WTC11 (cell line): ENCODE measurements at regions not wholly inside any gene's neighbourhood (a gene's known extent, or its start where the extent isn't known, plus 50 kb on each side); places are given as distances from the start of the nearest gene placed in this dataset.

ENCODE experiments used
- ATAC-seq: fragments of 200-7000 bp; cut with Tn5 transposase; 2 replicates; pipeline ENCODE4 v1.10.0; 2021; ENCODE audit warnings: mild to moderate bottlenecking, moderate library complexity
- CTCF ChIA-PET: fragments of 300-600 bp; sonication (Branson Sonifier 250); formaldehyde crosslinking; loops from one replicate; lab custom pipeline; 2021; ENCODE audit warnings: antibody characterized with exemption; lab: Charles Lee
- POLR2A ChIA-PET: fragments of 350-600 bp; sonication (Branson Sonifier 250); formaldehyde crosslinking; loops from one replicate; lab custom pipeline; 2021; ENCODE audit warnings: antibody characterized with exemption; lab: Charles Lee
- DNase-seq: peaks from one replicate; pipeline ENCODE4 v3.0.0; 2021; ENCODE audit warnings: low spot score
- H3K27ac Mint-ChIP-seq: 2 replicates; pipeline ENCODE4 v1.8.0; 2021; ENCODE audit warnings: mixed read lengths
- H3K27me3 Mint-ChIP-seq: 2 replicates; pipeline ENCODE4 v1.8.0; 2021; ENCODE audit warnings: low read depth, mild to moderate bottlenecking, moderate library complexity, mixed read lengths
- H3K36me3 Mint-ChIP-seq: 2 replicates; pipeline ENCODE4 v1.8.0; 2021; ENCODE audit warnings: mixed read lengths
- H3K4me1 Mint-ChIP-seq: 2 replicates; pipeline ENCODE4 v1.8.0; 2022; ENCODE audit warnings: mixed read lengths
- H3K4me3 Mint-ChIP-seq: 2 replicates; pipeline ENCODE4 v1.8.0; 2021; ENCODE audit warnings: mild to moderate bottlenecking, moderate library complexity, mixed read lengths
- H3K9me3 Mint-ChIP-seq: 2 replicates; pipeline ENCODE4 v1.8.0; 2021; ENCODE audit warnings: mixed read lengths
- AR ChIP-seq: fragments of 250-450 bp; sonication (Bioruptor Pico); IDR thresholded peaks from 2 replicates; pipeline ENCODE4 v1.9.0; 2021; ENCODE audit warnings: mild to moderate bottlenecking
- CTCF ChIP-seq: fragments of 200-600 bp; IDR thresholded peaks from 2 replicates; pipeline ENCODE4 v1.8.0; 2022; ENCODE audit warnings: antibody characterized with exemption
- E2F1 ChIP-seq: sonication (generic); formaldehyde crosslinking; IDR thresholded peaks from 2 replicates; pipeline ENCODE4 v1.8.0; 2022; ENCODE audit warnings: mild to moderate bottlenecking, missing genetic modification reagents
- EMX1 ChIP-seq: fragments of 250-450 bp; sonication (Bioruptor Pico); IDR thresholded peaks from 2 replicates; pipeline ENCODE4 v1.8.0; 2021; ENCODE audit warnings: mild to moderate bottlenecking
- HMGXB4 ChIP-seq: sonication (generic); formaldehyde crosslinking; IDR thresholded peaks from 2 replicates; pipeline ENCODE4 v1.8.1; 2023; ENCODE audit warnings: mild to moderate bottlenecking, moderate library complexity, missing genetic modification reagents
- IRF1 ChIP-seq: sonication (generic); formaldehyde crosslinking; IDR thresholded peaks from 2 replicates; pipeline ENCODE4 v1.8.0; 2023; ENCODE audit warnings: missing genetic modification reagents
- PRRX2 ChIP-seq: fragments of 250-450 bp; sonication (Bioruptor Pico); IDR thresholded peaks from 2 replicates; pipeline ENCODE4 v1.8.0; 2021; ENCODE audit warnings: mild to moderate bottlenecking
- RELA ChIP-seq: sonication (generic); formaldehyde crosslinking; IDR thresholded peaks from 2 replicates; pipeline ENCODE4 v1.8.1; 2022; ENCODE audit warnings: missing genetic modification reagents, mild to moderate bottlenecking, borderline replicate concordance
- TCF7 ChIP-seq: sonication (generic); formaldehyde crosslinking; IDR thresholded peaks from 2 replicates; pipeline ENCODE4 v1.8.0; 2022; ENCODE audit warnings: mild to moderate bottlenecking, low read depth, missing genetic modification reagents, moderate library complexity
- TP53 ChIP-seq: sonication (generic); formaldehyde crosslinking; IDR thresholded peaks from 2 replicates; pipeline ENCODE4 v1.8.1; 2023; ENCODE audit warnings: mild to moderate bottlenecking, missing genetic modification reagents
- ZMAT4 ChIP-seq: fragments of 250-450 bp; sonication (Bioruptor Pico); IDR thresholded peaks from 2 replicates; pipeline ENCODE4 v1.9.0; 2021; ENCODE audit warnings: mild to moderate bottlenecking
- ZNF219 ChIP-seq: sonication (generic); formaldehyde crosslinking; IDR thresholded peaks from 2 replicates; pipeline ENCODE4 v1.8.0; 2023; ENCODE audit warnings: missing genetic modification reagents, mild to moderate bottlenecking, borderline replicate concordance
- ZNF232 ChIP-seq: sonication (generic); formaldehyde crosslinking; IDR thresholded peaks from 2 replicates; pipeline ENCODE4 v1.8.0; 2022; ENCODE audit warnings: mild to moderate bottlenecking, missing genetic modification reagents
- ZNF416 ChIP-seq: fragments of 250-450 bp; sonication (Bioruptor Pico); IDR thresholded peaks from 2 replicates; pipeline ENCODE4 v1.9.0; 2021; ENCODE audit warnings: mild to moderate bottlenecking, inconsistent platforms
- ZNF425 ChIP-seq: fragments of 250-450 bp; sonication (Bioruptor Pico); conservative IDR thresholded peaks from 2 replicates; pipeline ENCODE4 v1.9.0; 2021; ENCODE audit warnings: mild to moderate bottlenecking

- Mint-ChIP-seq H3K9me3 (peaks cover 23% of the 10 kb centered on the region), H3K4me3 (no peak overlapping the region), H3K27ac (no peak overlapping the region), H3K27me3 (no peaks in the 10 kb centered on the region), H3K36me3 (peaks cover 47% of the 10 kb centered on the region), H3K4me1 (peaks cover 53% of the 10 kb centered on the region)
- ATAC-seq (peak; percentile 39; the same call in 1 of the 2 replicates), DNase-seq (no peak)
- CTCF ChIA-PET = no interaction called here
- TF ChIP-seq EMX1 (CRISPR knock-in tag) (no peak), CTCF (no peak)
- POLR2A ChIA-PET = no interaction called here
Measured at GRCh38 chr5:18630458-18631045, 996.3 kb downstream of the TAF11L14 start.

- Mint-ChIP-seq H3K4me1 (no peaks in the 10 kb centered on the region), H3K36me3 (peaks cover 99% of the 10 kb centered on the region), H3K27me3 (peaks cover 5% of the 10 kb centered on the region; the same call in 1 of the 2 replicates), H3K4me3 (no peak overlapping the region), H3K27ac (no peak overlapping the region), H3K9me3 (peaks cover 90% of the 10 kb centered on the region)
- POLR2A ChIA-PET = no interaction called here
- CTCF ChIA-PET = no interaction called here
- ATAC-seq (peak; percentile 55), DNase-seq (no peak)
- TF ChIP-seq AR (peak; percentile 40; the same call in 1 of the 2 replicates), TP53 (CRISPR knock-in tag) (no peak), ZNF219 (CRISPR knock-in tag) (no peak)
- TF ChIP-seq, all 79 proteins: peak for 1
Measured at GRCh38 chr5:18652404-18653215, 1018.4 kb downstream of the TAF11L14 start.

- peak; percentile 23 for ATAC-seq
- ChIA-PET CTCF (no interaction called here), POLR2A (no interaction called here)
- H3K27me3 Mint-ChIP-seq = peaks cover 5% of the 10 kb centered on the region; the same call in 1 of the 2 replicates
- peaks cover 99% of the 10 kb centered on the region for H3K36me3 Mint-ChIP-seq
- H3K4me3 Mint-ChIP-seq = no peak overlapping the region
- peaks cover 88% of the 10 kb centered on the region for H3K9me3 Mint-ChIP-seq
- no peaks in the 10 kb centered on the region for H3K4me1 Mint-ChIP-seq
- DNase-seq = no peak
- TF ChIP-seq RELA (CRISPR knock-in tag) = no peak
- 0 out of 2 replicates have a peak, but pooled peaks have one; percentile 18 for TF ChIP-seq ZNF416 (CRISPR knock-in tag)
- 0 out of 2 replicates have a peak, but pooled peaks have one; percentile 61 for TF ChIP-seq ZNF425
- no peak overlapping the region for H3K27ac Mint-ChIP-seq
Measured at GRCh38 chr5:18653216-18653752, 1019.0 kb downstream of the TAF11L14 start.

GRCh38 chr5:18660511-18660910, 1026.3 kb downstream of the TAF11L14 start:
- DNase-seq = no peak
- H3K27me3 Mint-ChIP-seq = no peaks in the 10 kb centered on the region
- H3K27ac Mint-ChIP-seq = no peak overlapping the region
- peaks cover 26% of the 10 kb centered on the region for H3K9me3 Mint-ChIP-seq
- no peak for ATAC-seq
- CTCF ChIA-PET = no interaction called here
- POLR2A ChIA-PET = no interaction called here
- no peak overlapping the region for H3K4me3 Mint-ChIP-seq
- H3K4me1 Mint-ChIP-seq = peaks cover 19% of the 10 kb centered on the region
- peaks cover 72% of the 10 kb centered on the region for H3K36me3 Mint-ChIP-seq
- no peak for TF ChIP-seq HMGXB4 (CRISPR knock-in tag)
- TF ChIP-seq ZNF232 (CRISPR knock-in tag) = no peak
- TF ChIP-seq ZMAT4 (CRISPR knock-in tag) = no peak
- TF ChIP-seq IRF1 (CRISPR knock-in tag) = no peak
- TF ChIP-seq TCF7 (CRISPR knock-in tag) = no peak
- TF ChIP-seq PRRX2 = no peak
- TF ChIP-seq E2F1 (CRISPR knock-in tag) = no peak
